Esophagus muscularis mucosa (tissue), 4 donors: ENCODE measurements at regions not wholly inside any gene's neighbourhood (a gene's known extent, or its start where the extent isn't known, plus 50 kb on each side); places are given as distances from the start of the nearest gene placed in this dataset.

Experiments used
- DNase-seq: peaks from one replicate; pipeline ENCODE4 v3.0.0-alpha.2; 2017; ENCODE audit errors: extremely low spot score
- H3K27ac ChIP-seq, 4 donors: fragments of 200-600 bp; sonication (generic); replicated peaks in 1 of 4; 1 replicate in 3 of 4; 2 replicates in 1 of 4; pipeline ENCODE4 v1.5.1; 2016 to 2019; ENCODE audit warnings: mild to moderate bottlenecking in 1 of 4
- H3K27me3 ChIP-seq, 4 donors: fragments of 200-600 bp; sonication (generic); one replicate each; pipeline versions ENCODE4 v1.5.1 to v1.6.0; 2016 to 2019
- H3K36me3 ChIP-seq, 4 donors: fragments of 200-600 bp; sonication (generic); one replicate each; pipeline ENCODE4 v1.5.1; 2016 to 2019
- H3K4me1 ChIP-seq, 4 donors: fragments of 200-600 bp; sonication (generic); one replicate each; pipeline ENCODE4 v1.5.1; 2016 to 2019
- H3K4me3 ChIP-seq, 4 donors: fragments of 200-600 bp; sonication (generic); 1 replicate in 2 of 4; 2 replicates in 2 of 4; pipeline ENCODE4 v1.5.1; 2016 to 2019; ENCODE audit warnings: mild to moderate bottlenecking in 4 of 4, moderate library complexity in 1 of 4
- H3K9me3 ChIP-seq, 4 donors: fragments of 200-600 bp; sonication (generic); 1 replicate in 3 of 4; 2 replicates in 1 of 4; pipeline ENCODE4 v1.5.1; 2016 to 2019
- CTCF ChIP-seq, 3 experiments: fragments of 200-600 bp in 2 of 3; fragments of 450-650 bp in 1 of 3; sonication (generic) in 2 of 3; IDR thresholded peaks; one replicate each; pipeline ENCODE4 v1.5.1; 2017 to 2019; ENCODE audit warnings: antibody characterized with exemption in 3 of 3, mild to moderate bottlenecking in 2 of 3, moderate library complexity in 1 of 3
- EP300 ChIP-seq: sonication (generic); formaldehyde crosslinking; IDR thresholded peaks from one replicate; pipeline ENCODE4 v1.6.1; 2017; ENCODE audit warnings: antibody characterized with exemption
- POLR2A ChIP-seq: fragments of 450-650 bp; IDR thresholded peaks from one replicate; pipeline ENCODE4 v1.6.1; 2017; ENCODE audit warnings: antibody characterized with exemption, moderate library complexity, mild to moderate bottlenecking, low read depth
- POLR2AphosphoS5 ChIP-seq, 2 donors: sonication (generic); formaldehyde crosslinking; IDR thresholded peaks; one replicate each; pipeline ENCODE4 v1.6.1; 2017; ENCODE audit warnings: antibody characterized with exemption in 2 of 2
- WGBS: methylation state at CpG from one replicate; pipeline ENCODE4 v1.1.5; 2018; 5-methylcytosine and 5-hydroxymethylcytosine counted together
- intact Hi-C: fragments of 100-400 bp; cut with DNase I; formaldehyde crosslinking; loops from one replicate; pipeline ENCODE4 v1.15.1; 2023

- intact Hi-C loops: no loop called here
- Histone ChIP-seq H3K27ac (no peak overlapping the region), H3K4me3 (no peak overlapping the region), H3K27me3 (no peaks in the 10 kb centered on the region), H3K9me3 (no peaks in the 10 kb centered on the region), H3K4me1 (peaks cover 0 to 16% (median 11%) of the 10 kb centered on the region in 4 donors), H3K36me3 (no peaks in the 10 kb centered on the region)
- TF ChIP-seq POLR2A (no peak), POLR2AphosphoS5 (IDR thresholded peaks at IDR 0.05) (no peak), EP300 (no peak), CTCF (IDR thresholded peaks at IDR 0.05) (no peak)
- WGBS: 85% methylated on average over 2 of the region's 2 CpGs
- no peak for DNase-seq
These were observed 511.7 kb upstream of the UBE2E2 start for GRCh38 chr3:22691407-22691806.

GRCh38 chr3:22691856-22692628 is 511.1 kb upstream of the UBE2E2 start:
- peaks cover 0 to 16% (median 11%) of the 10 kb centered on the region in 4 donors for H3K4me1 ChIP-seq
- no peak for DNase-seq
- TF ChIP-seq CTCF (IDR thresholded peaks at IDR 0.05): no peak
- no peak for TF ChIP-seq POLR2A
- no peak for TF ChIP-seq POLR2AphosphoS5 (IDR thresholded peaks at IDR 0.05)
- TF ChIP-seq EP300: no peak
- WGBS: 53% methylated on average over 5 of the region's 5 CpGs
- H3K27ac ChIP-seq: no peak overlapping the region
- no peaks in the 10 kb centered on the region for H3K27me3 ChIP-seq
- no peaks in the 10 kb centered on the region for H3K9me3 ChIP-seq
- intact Hi-C loops: no loop called here
- H3K4me3 ChIP-seq: no peak overlapping the region
- no peaks in the 10 kb centered on the region for H3K36me3 ChIP-seq

- Histone ChIP-seq H3K27ac (no peak overlapping the region), H3K36me3 (no peaks in the 10 kb centered on the region), H3K4me3 (no peak overlapping the region), H3K27me3 (no peaks in the 10 kb centered on the region), H3K9me3 (no peaks in the 10 kb centered on the region), H3K4me1 (no peaks in the 10 kb centered on the region)
- DNase-seq: no peak
- TF ChIP-seq EP300 (no peak), CTCF (IDR thresholded peaks at IDR 0.05) (no peak)
- intact Hi-C loops: no loop called here
These were observed 502.3 kb upstream of the UBE2E2 start for GRCh38 chr3:22700876-22701275.

- peaks cover 0 to 15% (median 4%) of the 10 kb centered on the region in 4 donors for H3K9me3 ChIP-seq
- intact Hi-C loops: no loop called here
- H3K4me1 ChIP-seq: no peaks in the 10 kb centered on the region
- no peak for DNase-seq
- H3K27me3 ChIP-seq: no peaks in the 10 kb centered on the region
- no peaks in the 10 kb centered on the region for H3K36me3 ChIP-seq
- H3K4me3 ChIP-seq: no peak overlapping the region
- H3K27ac ChIP-seq: no peak overlapping the region
- no peak for TF ChIP-seq POLR2AphosphoS5 (IDR thresholded peaks at IDR 0.05)
- TF ChIP-seq CTCF (IDR thresholded peaks at IDR 0.05): no peak
- WGBS: 64% methylated on average over 3 of the region's 3 CpGs
These were observed 499.0 kb upstream of the UBE2E2 start for GRCh38 chr3:22704166-22704565.
